Glutamatergic neuron (in vitro differentiated cells): ENCODE measurements at regions not wholly inside any gene's neighbourhood (a gene's known extent, or its start where the extent isn't known, plus 50 kb on each side); places are given as distances from the start of the nearest gene placed in this dataset.
A peak's percentile ranks its signal among the peaks of the same experiment; 100 is the strongest.
"Not testable (repeated sequence)": the region's sequence is repeated elsewhere in the genome, so short reads cannot be mapped to it uniquely, and the experiment has no call there.

Source experiments
- DNase-seq: peaks from one replicate; pipeline ENCODE4 v3.0.0; 2022
- H3K27ac Mint-ChIP-seq: one replicate; pipeline ENCODE4 v1.8.0; 2020; ENCODE audit warnings: mild to moderate bottlenecking, mixed read lengths, inconsistent platforms; ENCODE audit not compliant: unreplicated experiment
- H3K27me3 Mint-ChIP-seq: one replicate; pipeline ENCODE4 v1.8.0; 2020; ENCODE audit warnings: mild to moderate bottlenecking, moderate library complexity, mixed read lengths, inconsistent platforms; ENCODE audit not compliant: unreplicated experiment
- H3K36me3 Mint-ChIP-seq: one replicate; pipeline ENCODE4 v1.8.0; 2020; ENCODE audit warnings: mild to moderate bottlenecking, mixed read lengths, inconsistent platforms; ENCODE audit not compliant: unreplicated experiment
- H3K4me1 Mint-ChIP-seq: one replicate; pipeline ENCODE4 v1.8.0; 2020; ENCODE audit warnings: mild to moderate bottlenecking, low read depth, mixed read lengths, inconsistent platforms; ENCODE audit not compliant: unreplicated experiment
- H3K4me3 Mint-ChIP-seq: one replicate; pipeline ENCODE4 v1.8.0; 2020; ENCODE audit warnings: mild to moderate bottlenecking, mixed read lengths, inconsistent platforms; ENCODE audit not compliant: unreplicated experiment
- H3K9me3 Mint-ChIP-seq: one replicate; pipeline ENCODE4 v1.8.0; 2020; ENCODE audit warnings: mild to moderate bottlenecking, moderate library complexity, mixed read lengths, inconsistent platforms; ENCODE audit not compliant: unreplicated experiment
- CTCF ChIP-seq: fragments of 200-600 bp; sonication (generic); IDR thresholded peaks from one replicate; pipeline ENCODE4 v1.5.0; 2021; ENCODE audit not compliant: partially characterized antibody, unreplicated experiment

GRCh38 chr1:147414505-147415163, 126.7 kb upstream of the BCL9 start:
- Mint-ChIP-seq H3K27ac (no peak overlapping the region), H3K4me1 (no peaks in the 10 kb centered on the region), H3K36me3 (peaks cover 3% of the 10 kb centered on the region), H3K9me3 (peaks cover 2% of the 10 kb centered on the region), H3K4me3 (no peak overlapping the region), H3K27me3 (no peaks in the 10 kb centered on the region)
- no peak for TF ChIP-seq CTCF
- DNase-seq: no peak

GRCh38 chr1:147417024-147417423, 124.3 kb upstream of the BCL9 start:
- Mint-ChIP-seq H3K27ac (no peak overlapping the region), H3K9me3 (peaks cover 2% of the 10 kb centered on the region)

DNA sequence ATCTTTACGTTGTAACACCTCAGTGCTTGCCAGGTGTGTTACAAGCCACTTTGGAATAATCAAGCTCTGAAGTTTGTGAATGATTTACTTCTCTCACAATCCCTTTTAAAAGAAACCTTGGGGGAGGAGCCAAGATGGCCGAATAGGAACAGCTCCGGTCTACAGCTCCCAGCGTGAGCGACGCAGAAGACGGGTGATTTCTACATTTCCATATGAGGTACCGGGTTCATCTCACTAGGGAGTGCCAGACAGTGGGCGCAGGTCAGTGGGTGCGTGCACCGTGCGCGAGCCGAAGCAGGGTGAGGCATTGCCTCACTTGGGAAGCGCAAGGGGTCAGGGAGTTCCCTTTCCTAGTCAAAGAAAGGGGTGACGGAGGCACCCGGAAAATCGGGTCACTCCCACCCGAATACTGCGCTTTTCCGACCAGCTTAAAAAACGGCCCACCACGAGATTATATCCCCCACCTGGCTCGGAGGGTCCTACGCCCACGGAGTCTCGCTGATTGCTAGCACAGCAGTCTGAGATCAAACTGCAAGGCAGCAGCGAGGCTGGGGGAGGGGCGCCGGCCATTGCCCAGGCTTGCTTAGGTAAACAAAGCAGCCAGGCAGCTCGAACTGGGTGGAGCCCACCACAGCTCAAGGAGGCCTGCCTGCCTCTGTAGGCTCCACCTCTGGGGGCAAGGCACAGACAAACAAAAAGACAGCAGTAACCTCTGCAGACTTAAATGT, 118.0 kb upstream of the BCL9 start:
- H3K27me3 Mint-ChIP-seq, H3K4me1 Mint-ChIP-seq, H3K36me3 Mint-ChIP-seq, H3K27ac Mint-ChIP-seq, DNase-seq, H3K9me3 Mint-ChIP-seq: not testable (repeated sequence)
- H3K4me3 Mint-ChIP-seq: peak overlapping the region; percentile 48

More at GRCh38 chr1:147417024-147417423, 124.3 kb upstream of the BCL9 start:
- no peak overlapping the region for H3K4me3 Mint-ChIP-seq
- H3K36me3 Mint-ChIP-seq: no peaks in the 10 kb centered on the region
- H3K4me1 Mint-ChIP-seq: no peaks in the 10 kb centered on the region
- no peak for TF ChIP-seq CTCF
- H3K27me3 Mint-ChIP-seq: no peaks in the 10 kb centered on the region
- DNase-seq: no peak

- no peak for TF ChIP-seq CTCF
- H3K27me3 Mint-ChIP-seq: no peaks in the 10 kb centered on the region
- no peak overlapping the region for H3K4me3 Mint-ChIP-seq
- H3K4me1 Mint-ChIP-seq: peaks cover 4% of the 10 kb centered on the region
- DNase-seq: peak; percentile 28
- H3K9me3 Mint-ChIP-seq: no peaks in the 10 kb centered on the region
- no peaks in the 10 kb centered on the region for H3K36me3 Mint-ChIP-seq
- peak overlapping the region; percentile 30 for H3K27ac Mint-ChIP-seq
Measured at GRCh38 chr1:147434921-147435320, 106.4 kb upstream of the BCL9 start.

GRCh38 chr1:147444381-147444780, 96.9 kb upstream of the BCL9 start:
- no peaks in the 10 kb centered on the region for H3K4me1 Mint-ChIP-seq
- H3K9me3 Mint-ChIP-seq: peaks cover 2% of the 10 kb centered on the region
- H3K27ac Mint-ChIP-seq: no peak overlapping the region
- H3K36me3 Mint-ChIP-seq: peaks cover 9% of the 10 kb centered on the region
- H3K27me3 Mint-ChIP-seq: no peaks in the 10 kb centered on the region
- DNase-seq: no peak
- H3K4me3 Mint-ChIP-seq: no peak overlapping the region
- no peak for TF ChIP-seq CTCF
